ENCODE measurements at regions not wholly inside any gene's neighbourhood (a gene's known extent, or its start where the extent isn't known, plus 50 kb on each side); places are given as distances from the start of the nearest gene placed in this dataset.

GRCh38 chr6:43986177-43986825 is 141.0 kb downstream of the MRPL14 start:
- Histone ChIP-seq H3K9me3 (ENCODE audit: insufficient read depth, low read depth) (no peaks in the 10 kb centered on the region), H3F3A (ENCODE audit: insufficient read depth, low read depth) (peaks cover 3% of the 10 kb centered on the region; the same call in 1 of the 2 replicates), H3K4me3 (no peak overlapping the region), H3K27ac (no peak overlapping the region), H3K9me2 (ENCODE audit: insufficient read depth) (no peaks in the 10 kb centered on the region), H4K20me1 (ENCODE audit: insufficient read depth) (no peaks in the 10 kb centered on the region), H3K36me3 (ENCODE audit: low read depth) (no peaks in the 10 kb centered on the region), H2AFZ (no peak overlapping the region), H3K79me2 (ENCODE audit: low read depth) (no peaks in the 10 kb centered on the region), H3K4me2 (no peak overlapping the region), H3K4me1 (replicated peaks; ENCODE audit: insufficient read depth) (peaks cover 16% of the 10 kb centered on the region), H3K27me3 (ENCODE audit: insufficient read depth, low read depth) (no peaks in the 10 kb centered on the region)
- ChIA-PET POLR2A (ENCODE audit: unreplicated experiment) (no interaction called here), CTCF (no interaction called here)
- no peak for DNase-seq
- BruUV-seq (replicated peaks), result no TSS peak
- TF ChIP-seq CTCF (conservative IDR thresholded peaks at IDR 0.05) (no peak), EZH2 (IDR thresholded peaks at IDR 0.05; ENCODE audit: low read depth) (no peak)
- intact Hi-C loops (cut with micrococcal nuclease; ENCODE audit: unreplicated experiment), result no loop called here

DNA sequence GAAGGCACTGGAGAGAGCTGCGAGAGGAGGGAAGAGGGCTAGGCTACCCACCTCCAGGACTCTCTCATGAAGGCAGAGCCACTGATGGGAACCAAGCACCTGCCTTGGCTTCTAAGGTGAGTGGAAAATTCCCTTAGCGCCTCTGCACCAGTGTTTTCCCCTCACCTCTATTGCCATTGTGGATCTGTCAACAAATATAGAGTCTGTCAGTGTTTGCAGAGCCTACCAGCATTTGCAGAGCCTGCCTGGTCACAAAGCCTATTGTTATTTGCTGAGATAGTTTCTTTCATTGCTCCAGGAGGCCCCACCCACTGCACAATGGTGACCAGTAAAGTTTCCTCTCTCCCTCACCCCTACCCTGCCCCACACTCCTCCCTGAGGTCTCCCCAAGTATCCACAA is 141.9 kb downstream of the MRPL14 start:
- no peak overlapping the region for H3K4me3 ChIP-seq
- POLR2A ChIA-PET (ENCODE audit: unreplicated experiment), result no interaction called here
- CTCF ChIA-PET, result no interaction called here

GRCh38 chr6:43984442-43985321 is 142.6 kb downstream of the MRPL14 start:
- intact Hi-C loops (cut with micrococcal nuclease; ENCODE audit: unreplicated experiment), result no loop called here
- Histone ChIP-seq H3K4me2 (no peak overlapping the region), H3K36me3 (ENCODE audit: low read depth) (no peaks in the 10 kb centered on the region), H3K9me2 (ENCODE audit: insufficient read depth) (no peaks in the 10 kb centered on the region), H3F3A (ENCODE audit: insufficient read depth, low read depth) (no peaks in the 10 kb centered on the region), H3K4me3 (no peak overlapping the region), H3K27me3 (ENCODE audit: insufficient read depth, low read depth) (no peaks in the 10 kb centered on the region), H4K20me1 (ENCODE audit: insufficient read depth) (no peaks in the 10 kb centered on the region), H2AFZ (no peak overlapping the region), H3K27ac (no peak overlapping the region), H3K9me3 (ENCODE audit: insufficient read depth, low read depth) (no peaks in the 10 kb centered on the region), H3K4me1 (replicated peaks; ENCODE audit: insufficient read depth) (peaks cover 9% of the 10 kb centered on the region), H3K79me2 (ENCODE audit: low read depth) (no peaks in the 10 kb centered on the region)
- no peak for DNase-seq
- TF ChIP-seq EZH2 (IDR thresholded peaks at IDR 0.05; ENCODE audit: low read depth) (no peak), CTCF (conservative IDR thresholded peaks at IDR 0.05) (no peak)
- ChIA-PET CTCF (no interaction called here), POLR2A (ENCODE audit: unreplicated experiment) (no interaction called here)
- BruUV-seq (replicated peaks), result no TSS peak

More for the DNA sequence above, 141.9 kb downstream of the MRPL14 start:
- Histone ChIP-seq H2AFZ (no peak overlapping the region), H3K27ac (no peak overlapping the region), H3K27me3 (ENCODE audit: insufficient read depth, low read depth) (no peaks in the 10 kb centered on the region), H4K20me1 (ENCODE audit: insufficient read depth) (no peaks in the 10 kb centered on the region), H3F3A (ENCODE audit: insufficient read depth, low read depth) (peaks cover 3% of the 10 kb centered on the region; the same call in 1 of the 2 replicates), H3K79me2 (ENCODE audit: low read depth) (no peaks in the 10 kb centered on the region), H3K4me2 (no peak overlapping the region), H3K9me2 (ENCODE audit: insufficient read depth) (no peaks in the 10 kb centered on the region), H3K9me3 (ENCODE audit: insufficient read depth, low read depth) (no peaks in the 10 kb centered on the region), H3K36me3 (ENCODE audit: low read depth) (no peaks in the 10 kb centered on the region), H3K4me1 (replicated peaks; ENCODE audit: insufficient read depth) (peaks cover 16% of the 10 kb centered on the region)
- no TSS peak for BruUV-seq (replicated peaks)
- no peak for DNase-seq
- intact Hi-C loops (cut with micrococcal nuclease; ENCODE audit: unreplicated experiment), result no loop called here
- TF ChIP-seq EZH2 (IDR thresholded peaks at IDR 0.05; ENCODE audit: low read depth) (no peak), CTCF (conservative IDR thresholded peaks at IDR 0.05) (no peak)

All from PC-9 (cell line).